NCI-H524 (cell line): ENCODE measurements at regions not wholly inside any gene's neighbourhood (a gene's known extent, or its start where the extent isn't known, plus 50 kb on each side); places are given as distances from the start of the nearest gene placed in this dataset.

Source experiments
- DNase-seq, 2 experiments: peaks; one replicate each; lab custom pipeline; 2025; lab: John Stamatoyannopoulos, UW

DNA sequence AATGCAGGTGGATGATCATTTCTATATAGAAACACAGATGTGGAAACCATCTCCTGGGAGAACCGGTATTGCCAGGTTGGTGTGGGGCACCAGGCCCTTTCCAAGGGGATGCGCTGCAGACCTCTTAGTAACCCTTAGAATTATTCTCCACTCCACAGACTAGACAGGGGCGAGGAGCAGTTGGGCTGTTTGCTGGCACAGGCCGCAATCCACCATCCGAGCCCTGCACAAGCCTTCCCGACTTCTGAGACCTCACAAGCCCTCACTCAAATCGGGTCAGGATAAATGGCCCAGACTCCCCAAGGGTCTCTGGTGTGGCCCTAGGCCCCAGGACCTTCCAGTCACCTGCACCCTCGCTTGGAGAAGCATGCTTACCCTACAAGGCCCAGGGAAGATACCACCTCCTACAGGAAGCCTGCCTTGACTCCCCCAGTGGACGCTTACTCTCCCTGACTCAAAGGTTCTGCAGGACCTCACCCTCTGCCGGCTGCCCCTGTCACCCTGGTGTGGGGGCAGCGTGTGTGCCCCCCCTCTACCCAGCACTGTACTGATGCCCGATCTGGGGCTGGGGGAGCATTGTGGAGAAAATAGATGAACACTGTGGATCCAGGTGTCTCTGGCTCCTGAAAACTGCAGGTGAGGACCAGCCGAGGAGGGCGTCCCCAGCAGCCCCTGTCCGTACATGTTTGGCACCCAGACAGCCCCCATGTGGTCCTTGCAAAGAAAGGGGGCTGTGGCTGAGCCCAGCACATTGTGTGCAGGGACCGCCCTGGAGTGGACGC is 49.8 kb upstream of the ACSF3 start:
- DNase-seq: no peak
